ENCODE measurements at regions not wholly inside any gene's neighbourhood (a gene's known extent, or its start where the extent isn't known, plus 50 kb on each side); places are given as distances from the start of the nearest gene placed in this dataset.

GRCh38 chr11:95698676-95699557 is 90.7 kb downstream of the FAM76B start:
- no peak overlapping the region for H3K9ac ChIP-seq (ENCODE audit: low read length)
- H3K4me2 ChIP-seq (ENCODE audit: low read length), result no peak overlapping the region
- no peak for ATAC-seq
- no peak for TF ChIP-seq EZH2 (IDR thresholded peaks at IDR 0.05; ENCODE audit: low read length, unreplicated experiment)
- TF ChIP-seq EZH2phosphoT487 (IDR thresholded peaks at IDR 0.05; ENCODE audit: borderline replicate concordance, low read length), result no peak
- TF ChIP-seq, protein P1, sequence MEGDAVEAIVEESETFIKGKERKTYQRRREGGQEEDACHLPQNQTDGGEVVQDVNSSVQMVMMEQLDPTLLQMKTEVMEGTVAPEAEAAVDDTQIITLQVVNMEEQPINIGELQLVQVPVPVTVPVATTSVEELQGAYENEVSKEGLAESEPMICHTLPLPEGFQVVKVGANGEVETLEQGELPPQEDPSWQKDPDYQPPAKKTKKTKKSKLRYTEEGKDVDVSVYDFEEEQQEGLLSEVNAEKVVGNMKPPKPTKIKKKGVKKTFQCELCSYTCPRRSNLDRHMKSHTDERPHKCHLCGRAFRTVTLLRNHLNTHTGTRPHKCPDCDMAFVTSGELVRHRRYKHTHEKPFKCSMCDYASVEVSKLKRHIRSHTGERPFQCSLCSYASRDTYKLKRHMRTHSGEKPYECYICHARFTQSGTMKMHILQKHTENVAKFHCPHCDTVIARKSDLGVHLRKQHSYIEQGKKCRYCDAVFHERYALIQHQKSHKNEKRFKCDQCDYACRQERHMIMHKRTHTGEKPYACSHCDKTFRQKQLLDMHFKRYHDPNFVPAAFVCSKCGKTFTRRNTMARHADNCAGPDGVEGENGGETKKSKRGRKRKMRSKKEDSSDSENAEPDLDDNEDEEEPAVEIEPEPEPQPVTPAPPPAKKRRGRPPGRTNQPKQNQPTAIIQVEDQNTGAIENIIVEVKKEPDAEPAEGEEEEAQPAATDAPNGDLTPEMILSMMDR (conservative IDR thresholded peaks at IDR 0.05; ENCODE audit: low read depth, low read length), result no peak
- no peaks in the 10 kb centered on the region for H3K9me3 ChIP-seq (ENCODE audit: low read length)
- H2AFZ ChIP-seq (ENCODE audit: low read length), result no peak overlapping the region
- ChIA-PET POLR2A (ENCODE audit: unreplicated experiment) (no interaction called here), CTCF (no interaction called here)
- no peaks in the 10 kb centered on the region for H3K9me2 ChIP-seq (replicated peaks; ENCODE audit: low read length)
- H3K79me2 ChIP-seq (ENCODE audit: low read length), result no peaks in the 10 kb centered on the region
- DNase-seq, result no peak
- no peak overlapping the region for H3K4me3 ChIP-seq (ENCODE audit: low read length)
- H3K4me1 ChIP-seq (ENCODE audit: insufficient read depth, low read length), result no peaks in the 10 kb centered on the region
- H3K27ac ChIP-seq (ENCODE audit: low read length), result no peak overlapping the region
- intact Hi-C loops (cut with micrococcal nuclease), result no loop called here
- peaks cover 21% of the 10 kb centered on the region; the same call in 1 of the 2 replicates for H3K27me3 ChIP-seq (ENCODE audit: low read length)
- H4K20me1 ChIP-seq (ENCODE audit: low read length), result no peaks in the 10 kb centered on the region
- no TSS peak for BruUV-seq (replicated peaks)
- no peaks in the 10 kb centered on the region for H3K36me3 ChIP-seq (ENCODE audit: low read depth, low read length)
- H3F3A ChIP-seq (ENCODE audit: low read length, unreplicated experiment), result no peaks in the 10 kb centered on the region

- TF ChIP-seq, protein P1 (conservative IDR thresholded peaks at IDR 0.05; ENCODE audit: low read depth, low read length), result no peak
- Histone ChIP-seq H3K27me3 (ENCODE audit: low read length) (peaks cover 21% of the 10 kb centered on the region; the same call in 1 of the 2 replicates), H2AFZ (ENCODE audit: low read length) (no peak overlapping the region), H3K79me2 (ENCODE audit: low read length) (no peaks in the 10 kb centered on the region), H3K4me3 (ENCODE audit: low read length) (no peak overlapping the region), H3F3A (ENCODE audit: low read length, unreplicated experiment) (no peaks in the 10 kb centered on the region), H3K4me2 (ENCODE audit: low read length) (no peak overlapping the region), H3K9me2 (replicated peaks; ENCODE audit: low read length) (no peaks in the 10 kb centered on the region), H3K9me3 (ENCODE audit: low read length) (no peaks in the 10 kb centered on the region), H3K9ac (ENCODE audit: low read length) (no peak overlapping the region), H3K27ac (ENCODE audit: low read length) (no peak overlapping the region), H3K36me3 (ENCODE audit: low read depth, low read length) (no peaks in the 10 kb centered on the region), H4K20me1 (ENCODE audit: low read length) (no peaks in the 10 kb centered on the region), H3K4me1 (ENCODE audit: insufficient read depth, low read length) (no peaks in the 10 kb centered on the region)
- ATAC-seq (no peak), DNase-seq (no peak)
- ChIA-PET POLR2A (ENCODE audit: unreplicated experiment) (no interaction called here), CTCF (no interaction called here)
- no TSS peak for BruUV-seq (replicated peaks)
- intact Hi-C loops (cut with micrococcal nuclease), result no loop called here
Measured at GRCh38 chr11:95697614-95698408, 91.8 kb downstream of the FAM76B start.

- Histone ChIP-seq H3K9me3 (ENCODE audit: low read length) (no peaks in the 10 kb centered on the region), H3K4me3 (ENCODE audit: low read length) (no peak overlapping the region), H3K4me1 (ENCODE audit: insufficient read depth, low read length) (no peaks in the 10 kb centered on the region), H3K36me3 (ENCODE audit: low read depth, low read length) (no peaks in the 10 kb centered on the region), H3F3A (ENCODE audit: low read length, unreplicated experiment) (no peaks in the 10 kb centered on the region), H3K4me2 (ENCODE audit: low read length) (no peak overlapping the region), H3K27me3 (ENCODE audit: low read length) (peaks cover 32% of the 10 kb centered on the region), H3K9ac (ENCODE audit: low read length) (no peak overlapping the region), H3K27ac (ENCODE audit: low read length) (no peak overlapping the region), H3K79me2 (ENCODE audit: low read length) (no peaks in the 10 kb centered on the region), H3K9me2 (replicated peaks; ENCODE audit: low read length) (no peaks in the 10 kb centered on the region), H2AFZ (ENCODE audit: low read length) (no peak overlapping the region), H4K20me1 (ENCODE audit: low read length) (no peaks in the 10 kb centered on the region)
- no TSS peak for BruUV-seq (replicated peaks)
- DNase-seq (no peak), ATAC-seq (no peak)
- TF ChIP-seq, protein P1 (conservative IDR thresholded peaks at IDR 0.05; ENCODE audit: low read depth, low read length), result no peak
- TF ChIP-seq EZH2 (IDR thresholded peaks at IDR 0.05; ENCODE audit: low read length, unreplicated experiment) (no peak), EZH2phosphoT487 (IDR thresholded peaks at IDR 0.05; ENCODE audit: borderline replicate concordance, low read length) (no peak)
- POLR2A ChIA-PET (ENCODE audit: unreplicated experiment), result interaction anchor here (0.6 kb wide), 1 partner anchor 730 kb away, joined by 12 read pairs; no protein-coding TSS in a partner anchor
- intact Hi-C loops (cut with micrococcal nuclease), result no loop called here
- CTCF ChIA-PET, result no interaction called here
Measured at GRCh38 chr11:95695181-95695580, 94.4 kb downstream of the FAM76B start.
